GM15510 (cell line): ENCODE measurements at regions not wholly inside any gene's neighbourhood (a gene's known extent, or its start where the extent isn't known, plus 50 kb on each side); places are given as distances from the start of the nearest gene placed in this dataset.

Source experiments
- POLR2A ChIP-seq: IDR thresholded peaks from 3 replicates; pipeline ENCODE4 v1.6.1; 2011; ENCODE audit warnings: borderline replicate concordance; ENCODE audit not compliant: insufficient read length; ENCODE audit errors: extremely low read depth

- no peak for TF ChIP-seq POLR2A
Observed at GRCh38 chr15:62877276-62877857, 165.2 kb upstream of the TPM1 start.

DNA sequence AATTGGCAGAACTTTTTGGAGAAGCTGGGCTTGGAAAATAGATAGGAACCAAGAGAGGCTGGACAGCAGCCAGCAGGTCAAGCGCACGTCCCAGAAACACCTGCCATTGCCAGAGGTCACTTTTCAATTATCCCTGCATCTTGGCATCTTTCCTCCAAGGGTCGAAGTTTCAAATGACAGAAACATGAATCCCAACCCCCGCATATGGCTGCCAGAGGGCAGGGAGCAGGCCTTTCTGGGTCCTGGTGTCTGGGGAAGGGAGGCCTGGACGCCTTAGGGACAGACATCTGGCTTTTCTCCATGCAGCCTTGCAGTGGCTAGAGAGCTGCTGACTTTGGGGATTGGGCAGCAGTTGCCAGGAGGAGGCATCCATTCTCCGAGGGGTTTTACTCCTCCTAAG lies 164.5 kb upstream of the TPM1 start:
- TF ChIP-seq POLR2A: no peak

DNA sequence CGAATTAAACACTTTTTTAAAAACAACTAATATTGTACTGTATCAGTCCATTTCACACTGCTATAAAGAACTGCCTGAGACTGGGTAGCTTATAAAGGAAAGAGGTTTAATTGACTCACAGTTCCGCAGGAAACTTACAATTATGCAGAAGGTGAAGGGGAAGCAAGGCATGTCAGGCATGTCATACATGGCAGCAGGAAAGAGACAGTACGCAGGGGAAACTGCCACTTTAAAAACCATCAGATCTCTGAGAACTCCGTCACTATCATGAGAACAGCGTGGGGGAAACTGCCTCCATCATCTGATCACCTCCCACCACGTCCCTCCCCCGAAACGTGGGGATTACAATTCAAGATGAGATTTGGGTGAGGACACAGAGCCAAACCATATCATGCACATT lies 162.8 kb upstream of the TPM1 start:
- TF ChIP-seq POLR2A: no peak

- TF ChIP-seq POLR2A: no peak
Observed at GRCh38 chr15:62880278-62880677, 162.3 kb upstream of the TPM1 start.

GRCh38 chr15:62881056-62881455 lies 161.5 kb upstream of the TPM1 start:
- no peak for TF ChIP-seq POLR2A

- TF ChIP-seq POLR2A: no peak
Observed at GRCh38 chr15:62883938-62884479, 158.5 kb upstream of the TPM1 start.

DNA sequence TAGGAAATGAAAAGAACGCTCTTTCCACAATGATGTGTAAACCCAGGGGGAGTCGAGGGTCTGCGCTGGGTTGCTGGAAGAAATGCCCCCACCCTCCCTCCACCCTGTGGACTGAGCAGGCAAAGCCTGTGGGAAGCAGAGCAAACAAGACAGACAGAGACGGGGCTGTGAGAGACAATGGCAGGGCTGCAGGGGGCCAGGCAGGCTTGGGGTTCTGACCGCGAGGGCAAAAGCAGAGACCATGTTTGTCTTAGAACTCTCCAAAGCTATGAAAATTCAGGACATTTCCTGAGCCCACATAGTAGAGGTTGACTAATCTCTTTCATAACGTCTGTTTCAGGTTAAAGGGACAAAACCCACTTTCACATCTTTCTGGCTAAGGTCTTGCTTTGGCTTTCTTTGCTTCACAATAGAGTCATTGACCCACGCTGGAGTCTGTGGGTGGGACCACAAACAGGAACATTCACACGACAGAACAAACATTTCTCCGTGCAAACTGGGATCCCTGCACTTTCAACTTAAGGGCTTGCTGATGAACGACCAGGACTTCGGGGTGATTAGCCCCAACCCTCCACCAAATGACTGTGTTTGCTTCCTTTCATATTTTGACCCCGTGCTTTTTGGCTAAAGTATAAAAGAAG lies 156.0 kb upstream of the TPM1 start:
- TF ChIP-seq POLR2A: no peak

GRCh38 chr15:62887113-62887570 lies 155.4 kb upstream of the TPM1 start:
- no peak for TF ChIP-seq POLR2A

- TF ChIP-seq POLR2A: no peak
Observed at GRCh38 chr15:62888623-62889022, 153.9 kb upstream of the TPM1 start.

GRCh38 chr15:62889141-62889661 lies 153.3 kb upstream of the TPM1 start:
- no peak for TF ChIP-seq POLR2A

DNA sequence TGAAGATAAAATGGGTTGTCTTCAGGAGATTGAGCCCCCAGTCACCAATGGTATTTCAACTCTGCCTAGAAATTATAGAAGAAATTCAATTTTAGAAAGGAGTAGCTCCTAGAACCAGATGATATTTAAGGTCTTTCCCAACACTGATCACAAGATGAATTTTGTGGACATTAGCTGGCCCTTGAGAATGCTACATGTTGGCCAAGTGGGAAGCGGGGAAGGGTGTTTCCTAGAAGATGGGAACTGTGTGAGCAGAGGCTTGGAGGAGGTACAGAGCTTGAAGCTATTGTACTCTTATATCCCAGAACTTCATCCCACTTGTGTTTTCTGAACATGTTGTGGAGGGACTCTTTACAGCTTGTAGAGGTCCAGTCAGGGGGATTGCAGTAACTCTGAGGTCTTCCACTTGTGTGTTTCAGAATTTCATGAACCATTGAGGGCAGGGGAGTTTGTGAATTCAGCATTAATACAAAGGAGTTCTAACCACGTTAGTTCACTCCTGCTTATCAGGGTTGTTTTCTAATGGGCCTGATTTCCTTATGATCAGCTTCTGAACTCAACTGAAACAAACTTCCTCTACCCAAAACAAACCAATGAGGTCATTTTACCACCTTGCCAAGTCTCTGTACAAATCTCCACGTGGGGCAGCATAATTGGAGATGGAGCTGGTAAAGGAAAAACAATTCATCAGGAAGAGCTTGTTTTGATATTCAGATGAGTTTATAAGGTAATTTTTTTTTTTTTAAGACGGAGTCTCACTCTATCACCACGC lies 152.6 kb upstream of the TPM1 start:
- TF ChIP-seq POLR2A: no peak

DNA sequence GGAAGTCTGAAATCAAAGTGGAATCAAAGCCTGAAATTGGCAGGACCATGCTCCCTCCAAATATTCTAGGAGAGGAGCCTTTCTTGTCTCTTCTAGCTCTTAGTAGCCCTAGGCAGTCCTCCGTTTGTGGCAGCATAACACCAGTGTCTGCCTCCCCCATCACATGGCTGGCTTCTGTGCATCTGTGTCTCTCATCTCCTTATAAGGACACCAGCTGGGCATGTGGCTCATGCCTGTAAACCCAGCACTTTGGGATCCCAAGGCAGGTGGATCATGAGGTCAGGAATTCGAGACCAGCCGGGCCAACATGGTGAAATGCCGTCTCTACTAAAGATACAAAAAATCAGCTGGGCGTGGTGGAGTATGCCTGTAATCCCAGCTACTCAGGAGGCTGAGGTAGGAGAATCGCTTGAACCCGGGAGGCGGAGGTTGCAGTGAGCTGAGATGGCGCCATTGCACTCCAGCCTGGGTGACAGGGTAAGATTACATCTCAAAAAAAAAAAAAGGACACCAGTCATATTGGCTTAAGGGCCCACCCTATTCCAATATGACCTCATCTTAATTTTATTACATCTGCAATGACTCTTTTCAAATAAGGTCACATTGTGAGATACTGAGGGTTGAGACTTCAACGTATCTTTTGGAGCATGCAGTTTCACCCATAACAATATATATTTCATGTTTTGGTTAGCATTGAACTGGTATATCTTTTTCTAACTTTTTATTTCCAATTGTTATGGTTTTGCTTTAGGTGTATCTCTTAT lies 148.0 kb upstream of the TPM1 start:
- TF ChIP-seq POLR2A: no peak

DNA sequence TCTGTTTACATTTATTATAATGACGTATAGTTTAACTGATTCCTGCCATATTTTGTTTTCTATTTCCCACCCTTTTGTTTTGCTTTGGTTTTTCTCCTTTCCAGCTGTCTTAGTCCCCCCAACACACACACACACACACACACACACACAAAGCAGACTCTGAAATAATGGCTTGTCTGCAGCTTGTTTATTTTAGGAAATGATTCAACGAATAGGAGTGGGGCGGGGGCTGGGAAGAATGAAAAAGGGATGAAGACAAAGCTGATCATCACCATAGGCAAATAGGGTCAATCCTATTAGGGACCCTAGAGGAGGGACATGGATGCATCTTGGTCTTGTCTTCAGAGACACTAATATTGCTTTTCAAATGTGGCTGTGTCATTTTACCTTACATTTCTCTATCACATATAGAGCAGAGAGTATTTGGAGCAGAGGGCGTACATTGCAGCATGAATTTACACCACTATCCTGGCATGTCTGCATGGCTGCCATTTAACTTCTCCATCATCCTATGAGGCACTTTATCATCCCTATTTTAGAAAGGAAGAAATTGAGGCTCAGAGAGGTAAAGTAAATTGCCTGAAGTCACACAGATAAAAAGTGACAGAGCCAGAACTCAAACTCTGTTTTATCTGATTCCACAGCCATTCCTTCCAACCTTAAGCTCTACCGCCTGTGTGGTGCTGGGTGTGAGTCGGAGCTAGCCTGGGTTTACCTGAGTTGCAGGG lies 147.2 kb upstream of the TPM1 start:
- no peak for TF ChIP-seq POLR2A

DNA sequence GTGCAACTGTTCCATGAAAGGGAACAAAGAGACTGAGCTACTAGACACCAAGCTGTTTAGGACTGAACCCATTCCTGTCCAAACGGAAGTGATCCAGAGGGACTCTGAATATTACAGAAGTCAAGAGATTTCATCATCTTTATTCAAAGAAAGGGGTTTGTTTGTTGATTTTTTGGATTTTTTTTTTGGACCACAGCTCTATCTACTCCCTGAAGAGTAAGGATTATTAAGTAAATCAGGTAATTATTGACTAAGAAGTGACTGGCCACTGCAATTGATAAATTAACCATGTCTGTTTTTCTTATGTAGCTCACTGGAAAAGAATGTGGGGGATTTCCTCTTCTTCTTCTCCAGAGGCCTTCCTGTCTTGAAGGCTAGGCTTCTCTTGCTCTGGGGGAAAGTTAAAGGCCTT lies 146.6 kb upstream of the TPM1 start:
- TF ChIP-seq POLR2A: no peak
